ENCODE measurements at regions not wholly inside any gene's neighbourhood (a gene's known extent, or its start where the extent isn't known, plus 50 kb on each side); places are given as distances from the start of the nearest gene placed in this dataset.

DNA sequence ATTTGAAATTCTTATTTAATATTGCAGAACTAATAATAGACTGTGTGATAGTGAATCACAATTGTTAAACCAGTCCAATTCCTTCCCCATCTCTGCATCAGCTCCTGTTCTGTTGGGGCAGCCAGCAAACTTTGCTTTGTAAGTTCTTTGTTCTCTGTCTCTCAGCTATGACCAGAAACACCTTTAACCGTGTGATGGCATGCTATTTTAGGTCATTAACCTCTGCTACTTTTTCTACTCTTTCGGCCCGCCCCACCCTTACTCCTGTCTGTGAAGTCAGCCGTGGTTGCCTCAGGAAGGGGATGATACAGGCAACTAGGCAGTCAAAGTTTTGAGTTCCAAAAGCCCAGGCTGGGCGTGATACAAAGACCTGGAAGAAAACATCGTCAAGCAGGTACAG, 51.3 kb upstream of the EGFL6 start:
- TF ChIP-seq, protein P1, sequence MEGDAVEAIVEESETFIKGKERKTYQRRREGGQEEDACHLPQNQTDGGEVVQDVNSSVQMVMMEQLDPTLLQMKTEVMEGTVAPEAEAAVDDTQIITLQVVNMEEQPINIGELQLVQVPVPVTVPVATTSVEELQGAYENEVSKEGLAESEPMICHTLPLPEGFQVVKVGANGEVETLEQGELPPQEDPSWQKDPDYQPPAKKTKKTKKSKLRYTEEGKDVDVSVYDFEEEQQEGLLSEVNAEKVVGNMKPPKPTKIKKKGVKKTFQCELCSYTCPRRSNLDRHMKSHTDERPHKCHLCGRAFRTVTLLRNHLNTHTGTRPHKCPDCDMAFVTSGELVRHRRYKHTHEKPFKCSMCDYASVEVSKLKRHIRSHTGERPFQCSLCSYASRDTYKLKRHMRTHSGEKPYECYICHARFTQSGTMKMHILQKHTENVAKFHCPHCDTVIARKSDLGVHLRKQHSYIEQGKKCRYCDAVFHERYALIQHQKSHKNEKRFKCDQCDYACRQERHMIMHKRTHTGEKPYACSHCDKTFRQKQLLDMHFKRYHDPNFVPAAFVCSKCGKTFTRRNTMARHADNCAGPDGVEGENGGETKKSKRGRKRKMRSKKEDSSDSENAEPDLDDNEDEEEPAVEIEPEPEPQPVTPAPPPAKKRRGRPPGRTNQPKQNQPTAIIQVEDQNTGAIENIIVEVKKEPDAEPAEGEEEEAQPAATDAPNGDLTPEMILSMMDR (IDR thresholded peaks at IDR 0.05; ENCODE audit: low read depth, low read length), result no peak
- no peak for DNase-seq
- Histone ChIP-seq H3K9me3 (no peaks in the 10 kb centered on the region), H3K4me1 (no peaks in the 10 kb centered on the region), H3K36me3 (no peaks in the 10 kb centered on the region), H3K4me3 (ENCODE audit: low read depth, low read length) (no peak overlapping the region), H3K27me3 (no peaks in the 10 kb centered on the region)

DNA sequence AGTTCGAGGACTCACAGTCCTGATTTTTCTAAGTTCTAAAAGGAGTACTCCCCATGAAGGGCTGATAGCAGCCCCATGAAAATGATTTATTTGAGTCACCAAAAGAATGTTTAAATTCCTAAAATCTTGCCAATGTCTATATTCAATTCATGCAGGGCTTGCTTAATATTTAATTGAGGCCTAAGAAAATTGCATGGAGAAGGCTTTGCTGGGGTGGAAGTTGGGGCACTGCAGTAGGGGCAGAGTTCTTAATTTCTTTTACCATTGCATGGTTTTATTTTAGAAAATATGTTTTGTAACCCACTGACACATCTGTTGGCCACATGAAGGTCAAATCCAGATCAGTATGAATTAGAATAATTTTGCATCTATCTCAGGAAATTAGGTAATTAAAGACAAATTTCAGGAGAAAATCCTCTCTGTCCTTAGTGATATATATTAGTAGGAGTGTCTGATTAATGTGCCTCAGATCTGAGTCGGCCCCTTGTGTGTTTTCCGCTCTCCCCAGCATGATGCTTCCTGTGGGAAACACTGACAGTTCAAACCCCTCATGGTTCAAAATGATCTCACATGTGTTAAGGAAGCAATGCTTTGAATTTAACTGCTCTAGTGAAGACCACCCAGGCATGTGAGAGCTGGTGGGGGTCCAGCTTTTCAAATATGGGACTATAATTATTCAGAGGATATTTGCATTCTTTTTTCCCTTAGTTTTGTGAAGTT, 54.0 kb upstream of the EGFL6 start:
- Histone ChIP-seq H3K4me1 (no peaks in the 10 kb centered on the region), H3K4me3 (ENCODE audit: low read depth, low read length) (no peak overlapping the region), H3K9me3 (no peaks in the 10 kb centered on the region), H3K27me3 (no peaks in the 10 kb centered on the region), H3K36me3 (no peaks in the 10 kb centered on the region)
- DNase-seq, result no peak
- TF ChIP-seq, protein P1 (IDR thresholded peaks at IDR 0.05; ENCODE audit: low read depth, low read length), result no peak

GRCh38 chrX:13511944-13512330, 57.5 kb upstream of the EGFL6 start:
- Histone ChIP-seq H3K4me3 (ENCODE audit: low read depth, low read length) (no peak overlapping the region), H3K27me3 (no peaks in the 10 kb centered on the region), H3K4me1 (no peaks in the 10 kb centered on the region), H3K36me3 (no peaks in the 10 kb centered on the region), H3K9me3 (no peaks in the 10 kb centered on the region)
- no peak for DNase-seq
- TF ChIP-seq, protein P1 (IDR thresholded peaks at IDR 0.05; ENCODE audit: low read depth, low read length), result no peak

DNA sequence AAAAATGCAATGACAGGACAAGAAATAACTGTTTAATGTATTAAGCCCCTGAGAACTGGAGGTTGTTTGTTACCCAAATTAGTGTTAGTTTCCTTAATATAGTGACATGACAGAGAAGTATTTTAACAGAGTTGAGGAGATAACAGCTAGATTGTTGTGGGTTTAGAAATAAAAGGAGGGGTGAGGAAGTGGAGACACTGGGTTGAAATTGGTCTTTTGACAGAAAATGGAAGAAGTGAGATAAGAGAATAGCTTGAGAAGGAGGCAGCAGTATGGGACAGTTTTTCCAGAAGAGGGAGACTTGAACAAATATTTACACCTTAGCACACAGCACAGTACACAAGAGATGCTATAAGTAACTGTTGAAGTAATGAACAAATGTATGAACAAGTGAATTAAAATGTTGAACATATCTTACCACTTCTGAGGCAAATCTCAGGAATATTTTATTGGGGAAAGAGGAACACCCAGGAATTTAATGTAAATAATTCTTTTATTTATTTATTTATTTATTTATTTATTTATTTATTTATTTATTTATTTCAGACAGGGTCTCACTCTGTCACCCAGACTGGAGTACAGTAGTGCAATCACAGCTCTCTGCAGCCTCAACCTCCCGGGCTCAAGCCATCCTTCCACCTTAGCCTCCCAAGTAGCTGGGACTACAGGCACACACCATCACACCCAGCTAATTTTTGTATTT, 58.0 kb upstream of the EGFL6 start:
- no peak overlapping the region for H3K4me3 ChIP-seq (ENCODE audit: low read depth, low read length)
- no peaks in the 10 kb centered on the region for H3K27me3 ChIP-seq
- H3K36me3 ChIP-seq, result no peaks in the 10 kb centered on the region
- no peaks in the 10 kb centered on the region for H3K4me1 ChIP-seq
- H3K9me3 ChIP-seq, result no peaks in the 10 kb centered on the region
- TF ChIP-seq, protein P1 (IDR thresholded peaks at IDR 0.05; ENCODE audit: low read depth, low read length), result no peak
- no peak for DNase-seq

GRCh38 chrX:13507893-13508292, 61.5 kb upstream of the EGFL6 start:
- Histone ChIP-seq H3K36me3 (no peaks in the 10 kb centered on the region), H3K27me3 (no peaks in the 10 kb centered on the region), H3K4me3 (ENCODE audit: low read depth, low read length) (no peak overlapping the region), H3K4me1 (no peaks in the 10 kb centered on the region), H3K9me3 (no peaks in the 10 kb centered on the region)
- TF ChIP-seq, protein P1 (IDR thresholded peaks at IDR 0.05; ENCODE audit: low read depth, low read length), result no peak
- DNase-seq, result no peak

DNA sequence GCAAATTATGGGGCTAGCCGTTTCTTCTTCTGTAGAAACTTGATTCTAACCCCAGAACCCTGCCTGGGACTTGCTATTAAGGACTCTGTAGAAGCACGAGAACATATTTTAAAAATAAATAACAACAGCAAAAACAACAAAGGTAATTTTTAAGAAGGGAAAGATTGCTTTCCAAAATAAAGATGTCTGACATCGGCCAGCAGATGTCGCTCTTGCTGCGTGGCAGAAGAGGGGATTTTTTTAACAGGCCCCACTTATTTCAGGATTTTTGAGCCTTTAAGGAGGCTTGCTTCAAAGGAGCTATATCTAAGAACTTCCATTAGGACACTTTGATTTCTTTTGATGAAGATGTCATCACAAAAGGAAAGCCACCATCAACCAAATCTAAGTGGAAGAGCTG, 62.8 kb upstream of the EGFL6 start:
- Histone ChIP-seq H3K36me3 (no peaks in the 10 kb centered on the region), H3K9me3 (no peaks in the 10 kb centered on the region), H3K4me3 (ENCODE audit: low read depth, low read length) (no peak overlapping the region), H3K4me1 (no peaks in the 10 kb centered on the region), H3K27me3 (no peaks in the 10 kb centered on the region)
- peak; percentile 43 for DNase-seq
- TF ChIP-seq, protein P1 (IDR thresholded peaks at IDR 0.05; ENCODE audit: low read depth, low read length), result peak; percentile 65
